ENCODE measurements at regions not wholly inside any gene's neighbourhood (a gene's known extent, or its start where the extent isn't known, plus 50 kb on each side); places are given as distances from the start of the nearest gene placed in this dataset.

DNA sequence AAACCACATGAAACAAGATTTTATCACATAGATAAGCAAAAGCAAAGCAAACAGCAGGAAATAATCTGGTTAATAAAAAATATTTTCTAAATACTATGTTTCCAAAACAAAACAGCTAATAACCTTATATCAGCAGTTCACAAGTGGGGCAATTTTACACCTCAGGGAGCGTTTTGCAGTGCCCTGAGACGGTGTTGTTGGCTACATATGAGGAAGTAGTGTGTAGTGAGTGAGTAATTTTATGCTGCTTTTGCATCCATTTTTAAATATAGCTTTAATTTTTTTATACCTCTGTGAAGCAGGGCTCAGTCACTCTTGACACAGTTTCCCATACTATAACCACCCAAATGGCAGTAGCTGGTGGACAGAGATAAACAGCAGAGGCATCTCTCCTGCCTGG, 438.5 kb upstream of the B3GAT1 start:
- Histone ChIP-seq H3T11ph (ENCODE audit: low read length) (no peak overlapping the region), H3K79me2 (ENCODE audit: insufficient read depth, low read length) (no peaks in the 10 kb centered on the region), H3K23me2 (ENCODE audit: insufficient read length, low read depth, low read length, poor library complexity, severe bottlenecking) (no peaks in the 10 kb centered on the region), H3K23ac (ENCODE audit: insufficient read length, low read depth, low read length) (no peak overlapping the region), H3K9ac (ENCODE audit: extremely low read depth, insufficient read length, low read length) (no peak overlapping the region), H4K8ac (replicated peaks; ENCODE audit: insufficient read length, low read depth, low read length) (no peak overlapping the region), H3K56ac (ENCODE audit: insufficient read length, low read depth, low read length) (no peak overlapping the region), H3K4ac (ENCODE audit: low read depth, low read length) (no peak overlapping the region), H2BK120ac (ENCODE audit: low read depth, low read length, poor library complexity, severe bottlenecking) (no peak overlapping the region), H2AFZ (ENCODE audit: low read length) (no peak overlapping the region), H3K9me3 (ENCODE audit: control insufficient read depth, low read depth, low read length) (no peaks in the 10 kb centered on the region), H3K27me3 (ENCODE audit: insufficient read depth, low read length) (no peaks in the 10 kb centered on the region), H2BK5ac (ENCODE audit: insufficient read length, low read length) (no peak overlapping the region), H3K4me2 (ENCODE audit: insufficient read depth, insufficient read length, low read length) (no peak overlapping the region), H3K14ac (ENCODE audit: insufficient read depth, low read length) (no peak overlapping the region), H4K91ac (ENCODE audit: insufficient read length, low read depth, low read length) (no peak overlapping the region), H2BK20ac (ENCODE audit: low read depth, low read length, poor library complexity, severe bottlenecking) (no peak overlapping the region), H3K4me1 (ENCODE audit: insufficient read depth, low read length) (no peaks in the 10 kb centered on the region), H2AK5ac (ENCODE audit: insufficient read length, low read length) (no peak overlapping the region), H3K18ac (ENCODE audit: insufficient read length, low read depth, low read length) (no peak overlapping the region), H3K79me1 (ENCODE audit: insufficient read depth, low read depth, low read length, poor library complexity, severe bottlenecking) (no peaks in the 10 kb centered on the region), H2BK15ac (ENCODE audit: low read depth, low read length) (no peak overlapping the region), H4K5ac (ENCODE audit: insufficient read length, low read depth, low read length) (no peak overlapping the region), H4K20me1 (ENCODE audit: control insufficient read depth, insufficient read depth, insufficient read length) (no peaks in the 10 kb centered on the region), H3K27ac (ENCODE audit: insufficient read length, low read depth, low read length) (no peak overlapping the region), H2BK12ac (ENCODE audit: insufficient read length, low read depth, low read length) (no peak overlapping the region)
- H3K9me3 Mint-ChIP-seq = no peaks in the 10 kb centered on the region
- no CpG with 5 or more reads among the region's 2 CpGs for WGBS (ENCODE audit: extremely low coverage, insufficient read length, low lambda C conversion rate)
- peaks cover 0 to 15% of the 10 kb centered on the region in 2 experiments; a peak in 3 of 4 replicates for H3K4me1 Mint-ChIP-seq
- no peaks in the 10 kb centered on the region for H3K36me3 Mint-ChIP-seq (ENCODE audit: insufficient read depth in 1 of 3, low read depth in 3 of 3)
- no peak overlapping the region for H3K27ac Mint-ChIP-seq
- TF ChIP-seq, protein P1, sequence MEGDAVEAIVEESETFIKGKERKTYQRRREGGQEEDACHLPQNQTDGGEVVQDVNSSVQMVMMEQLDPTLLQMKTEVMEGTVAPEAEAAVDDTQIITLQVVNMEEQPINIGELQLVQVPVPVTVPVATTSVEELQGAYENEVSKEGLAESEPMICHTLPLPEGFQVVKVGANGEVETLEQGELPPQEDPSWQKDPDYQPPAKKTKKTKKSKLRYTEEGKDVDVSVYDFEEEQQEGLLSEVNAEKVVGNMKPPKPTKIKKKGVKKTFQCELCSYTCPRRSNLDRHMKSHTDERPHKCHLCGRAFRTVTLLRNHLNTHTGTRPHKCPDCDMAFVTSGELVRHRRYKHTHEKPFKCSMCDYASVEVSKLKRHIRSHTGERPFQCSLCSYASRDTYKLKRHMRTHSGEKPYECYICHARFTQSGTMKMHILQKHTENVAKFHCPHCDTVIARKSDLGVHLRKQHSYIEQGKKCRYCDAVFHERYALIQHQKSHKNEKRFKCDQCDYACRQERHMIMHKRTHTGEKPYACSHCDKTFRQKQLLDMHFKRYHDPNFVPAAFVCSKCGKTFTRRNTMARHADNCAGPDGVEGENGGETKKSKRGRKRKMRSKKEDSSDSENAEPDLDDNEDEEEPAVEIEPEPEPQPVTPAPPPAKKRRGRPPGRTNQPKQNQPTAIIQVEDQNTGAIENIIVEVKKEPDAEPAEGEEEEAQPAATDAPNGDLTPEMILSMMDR (conservative IDR thresholded peaks at IDR 0.05) = no peak
- no peak for DNase-seq
- peaks cover 6% of the 10 kb centered on the region; the same call in 1 of the 2 replicates for H3K27me3 Mint-ChIP-seq (ENCODE audit: low read depth)
- no peak overlapping the region for H3K4me3 Mint-ChIP-seq
